ENCODE measurements at regions not wholly inside any gene's neighbourhood (a gene's known extent, or its start where the extent isn't known, plus 50 kb on each side); places are given as distances from the start of the nearest gene placed in this dataset.

GRCh38 chr14:28536889-28537288, 229.7 kb upstream of the FOXG1 start:
- TF ChIP-seq CTCF (IDR thresholded peaks at IDR 0.05; ENCODE audit: insufficient read depth, low read depth, low read length) (no peak), EZH2 (IDR thresholded peaks at IDR 0.05; ENCODE audit: insufficient read depth, low read length) (no peak)
